Left lung (tissue), 4 donors: ENCODE measurements at regions not wholly inside any gene's neighbourhood (a gene's known extent, or its start where the extent isn't known, plus 50 kb on each side); places are given as distances from the start of the nearest gene placed in this dataset.

ENCODE experiments used
- ATAC-seq: fragments of 200-7000 bp; cut with Tn5 transposase; one replicate; pipeline ENCODE4 v1.9.1; 2020; ENCODE audit warnings: moderate library complexity
- DNase-seq, 4 donors: peaks; one replicate each; pipeline ENCODE4 v3.0.0-alpha.2; 2013 to 2020
- H3K27ac ChIP-seq, 2 donors: fragments of 200-600 bp; sonication (generic) in 1 of 2; one replicate each; pipeline versions ENCODE4 v1.5.0 to v1.8.0; 2020 to 2021
- H3K27me3 ChIP-seq, 2 donors: fragments of 200-600 bp; sonication (generic) in 1 of 2; one replicate each; pipeline versions ENCODE4 v1.5.0 to v1.8.0; 2020 to 2021
- H3K36me3 ChIP-seq, 2 donors: fragments of 200-600 bp; sonication (generic) in 1 of 2; one replicate each; pipeline versions ENCODE4 v1.5.0 to v1.8.0; 2020 to 2021
- H3K4me1 ChIP-seq, 2 donors: fragments of 200-600 bp; one replicate each; pipeline ENCODE4 v1.8.0; 2021
- H3K4me3 ChIP-seq, 2 donors: fragments of 200-600 bp; sonication (generic) in 1 of 2; one replicate each; pipeline versions ENCODE4 v1.5.0 to v1.8.0; 2020 to 2021; ENCODE audit warnings: mild to moderate bottlenecking in 1 of 2
- H3K9me3 ChIP-seq, 2 donors: fragments of 200-600 bp; sonication (generic) in 1 of 2; one replicate each; pipeline versions ENCODE4 v1.5.0 to v1.8.0; 2020 to 2021
- CTCF ChIP-seq, 2 donors: fragments of 200-600 bp; sonication (generic) in 1 of 2; IDR thresholded peaks; one replicate each; pipeline versions ENCODE4 v1.5.0 to v1.8.0; 2021; ENCODE audit warnings: antibody characterized with exemption in 2 of 2
- intact Hi-C, 2 donors: fragments of 100-400 bp; cut with DNase I; formaldehyde crosslinking; loops; one replicate each; pipeline versions ENCODE4 v1.11.2 to v1.14.2; 2022
- donor health status: DM: no; HTN: yes; CAD: no.
- donor health status: DM: no; HTN: no; CAD: no.

GRCh38 chr3:176814285-176814684, 383.0 kb downstream of the TBL1XR1 start:
- peak; percentile 91 for ATAC-seq

GRCh38 chr3:176807938-176808337, 389.3 kb downstream of the TBL1XR1 start:
- Histone ChIP-seq H3K4me1 (no peaks in the 10 kb centered on the region), H3K36me3 (no peaks in the 10 kb centered on the region), H3K9me3 (no peaks in the 10 kb centered on the region), H3K4me3 (no peak overlapping the region), H3K27ac (no peak overlapping the region), H3K27me3 (no peaks in the 10 kb centered on the region)
- ATAC-seq (no peak), DNase-seq (no peak)
- no peak for TF ChIP-seq CTCF (IDR thresholded peaks at IDR 0.05)
- intact Hi-C loops: no loop called here

More at GRCh38 chr3:176814285-176814684, 383.0 kb downstream of the TBL1XR1 start:
- Histone ChIP-seq H3K27me3 (no peaks in the 10 kb centered on the region), H3K9me3 (no peaks in the 10 kb centered on the region), H3K4me3 (no peak overlapping the region), H3K36me3 (no peaks in the 10 kb centered on the region), H3K4me1 (no peaks in the 10 kb centered on the region), H3K27ac (no peak overlapping the region)
- peak in 3 of 4 donors; percentile 33 to 71 (median 39) for DNase-seq
- intact Hi-C loops: no loop called here
- peak; percentile 19 to 56 for TF ChIP-seq CTCF (IDR thresholded peaks at IDR 0.05)

GRCh38 chr3:176799675-176800074, 397.6 kb downstream of the TBL1XR1 start:
- Histone ChIP-seq H3K9me3 (peaks cover 0 to 2% of the 10 kb centered on the region in 2 donors), H3K27me3 (no peaks in the 10 kb centered on the region), H3K4me1 (no peaks in the 10 kb centered on the region), H3K27ac (no peak overlapping the region), H3K36me3 (no peaks in the 10 kb centered on the region), H3K4me3 (no peak overlapping the region)
- no peak for TF ChIP-seq CTCF (IDR thresholded peaks at IDR 0.05)
- ATAC-seq (no peak), DNase-seq (no peak)
- intact Hi-C loops: no loop called here

- Histone ChIP-seq H3K36me3 (no peaks in the 10 kb centered on the region), H3K27ac (no peak overlapping the region), H3K27me3 (no peaks in the 10 kb centered on the region), H3K4me1 (no peaks in the 10 kb centered on the region), H3K4me3 (no peak overlapping the region), H3K9me3 (peaks cover 0 to 2% of the 10 kb centered on the region in 2 donors)
- TF ChIP-seq CTCF (IDR thresholded peaks at IDR 0.05): no peak
- no peak for DNase-seq
- no peak for ATAC-seq
- intact Hi-C loops: no loop called here
These were observed 398.6 kb downstream of the TBL1XR1 start for GRCh38 chr3:176798680-176799079.

GRCh38 chr3:176796371-176796770, 400.9 kb downstream of the TBL1XR1 start:
- no peak for TF ChIP-seq CTCF (IDR thresholded peaks at IDR 0.05)
- Histone ChIP-seq H3K9me3 (no peaks in the 10 kb centered on the region), H3K36me3 (no peaks in the 10 kb centered on the region), H3K4me1 (no peaks in the 10 kb centered on the region), H3K4me3 (no peak overlapping the region), H3K27me3 (no peaks in the 10 kb centered on the region), H3K27ac (no peak overlapping the region)
- intact Hi-C loops: no loop called here
- ATAC-seq (no peak), DNase-seq (peak in 1 of 4 donors; percentile 8)
